ENCODE measurements at regions not wholly inside any gene's neighbourhood (a gene's known extent, or its start where the extent isn't known, plus 50 kb on each side); places are given as distances from the start of the nearest gene placed in this dataset.

DNA sequence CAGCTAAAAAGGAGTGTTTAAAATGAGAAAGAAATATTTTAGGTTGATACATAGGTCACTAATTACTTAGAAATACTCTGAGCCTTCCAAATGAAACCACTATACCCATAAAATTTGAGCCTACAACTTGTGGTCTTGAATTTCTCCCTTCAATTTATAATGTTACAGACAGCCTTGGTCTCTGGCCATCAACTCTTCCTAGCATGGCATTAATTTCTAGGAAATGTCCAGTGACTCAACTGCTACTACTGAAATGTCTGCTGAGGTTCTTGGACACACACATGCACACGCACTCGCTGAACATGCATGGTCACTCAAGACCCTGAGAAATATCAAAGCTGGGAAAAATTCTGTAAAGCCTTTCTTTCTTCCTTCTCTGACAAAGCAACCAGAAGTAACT, 61.1 kb upstream of the SAMSN1 start:
- DNase-seq = no peak

DNA sequence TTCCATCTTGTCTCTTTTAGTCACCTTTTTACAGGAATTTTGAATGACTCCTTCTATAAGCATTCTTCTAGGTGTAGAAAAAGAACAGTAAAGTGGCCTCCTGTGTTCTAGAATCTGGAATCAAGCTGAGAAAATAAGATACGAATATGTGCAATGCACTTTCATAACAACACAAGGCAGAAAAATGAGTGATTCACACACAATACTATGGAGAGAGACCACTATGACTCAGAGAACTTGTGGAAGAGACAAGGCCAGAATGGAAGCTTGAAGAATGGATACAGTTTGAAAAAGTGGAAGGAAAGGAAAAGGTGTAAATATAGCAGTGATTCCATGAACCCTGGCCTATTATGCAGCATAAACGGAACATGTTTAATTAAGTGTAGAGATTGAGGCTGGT, 57.1 kb upstream of the SAMSN1 start:
- no peak for DNase-seq

DNA sequence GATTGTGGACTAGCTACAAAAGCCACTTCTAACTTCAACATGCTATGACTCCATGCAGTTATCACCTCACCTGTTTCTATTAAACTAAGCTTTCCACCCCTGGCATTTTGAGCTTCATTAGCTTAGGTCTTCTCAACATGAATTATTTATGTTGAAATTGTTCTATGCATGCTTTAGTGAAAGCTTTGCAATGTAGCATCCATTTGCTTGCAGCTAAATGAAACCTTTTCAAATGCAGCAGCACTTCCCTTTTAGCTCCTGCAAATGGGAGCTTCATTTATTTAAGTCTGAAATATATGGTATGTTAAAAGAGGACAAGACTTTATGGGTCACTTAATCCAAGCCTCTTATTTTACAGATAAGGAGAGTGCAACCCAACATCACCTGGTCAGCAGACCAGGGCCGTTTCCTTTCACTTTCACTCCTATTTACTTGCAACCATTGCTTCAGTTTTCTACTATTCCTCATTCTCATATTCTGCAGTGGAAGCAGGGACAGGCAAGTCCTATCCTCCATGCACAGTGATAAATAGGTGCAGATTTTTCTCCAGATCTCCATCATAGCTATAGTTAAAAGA, 56.4 kb upstream of the SAMSN1 start:
- no peak for DNase-seq

DNA sequence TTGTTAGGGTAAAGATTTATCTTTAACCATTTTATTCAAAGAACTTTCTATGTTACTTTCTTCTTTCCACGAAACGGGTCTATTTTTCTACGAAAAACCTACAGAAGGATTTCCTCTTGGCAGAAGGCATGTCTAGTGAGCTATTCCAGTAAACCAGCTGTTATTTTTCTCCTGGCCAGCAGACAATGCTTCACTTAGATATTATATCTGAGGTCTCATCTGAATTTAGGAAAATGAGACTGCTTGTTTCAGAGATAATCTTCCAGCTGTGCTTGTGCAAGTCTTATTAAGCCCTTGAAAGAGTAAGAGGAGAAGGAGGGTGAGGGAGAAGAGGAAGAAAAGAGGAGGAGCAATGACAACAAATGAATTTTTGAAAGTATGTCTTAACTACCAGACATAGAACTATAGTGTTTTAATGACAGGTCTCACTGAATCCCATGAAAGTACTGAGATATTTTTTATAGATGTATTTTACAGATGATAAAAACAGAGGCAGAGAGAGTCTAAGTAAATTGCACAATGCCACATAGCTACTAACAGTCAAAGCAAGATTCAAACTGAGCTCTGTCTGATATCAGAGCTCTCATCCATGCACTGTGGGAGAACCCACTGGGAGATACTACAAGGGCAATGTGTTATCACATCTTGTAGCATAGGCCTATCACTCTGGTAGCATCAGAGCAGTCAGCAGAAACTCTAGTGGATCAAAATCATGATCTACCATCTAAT, 54.6 kb upstream of the SAMSN1 start:
- DNase-seq = no peak

DNA sequence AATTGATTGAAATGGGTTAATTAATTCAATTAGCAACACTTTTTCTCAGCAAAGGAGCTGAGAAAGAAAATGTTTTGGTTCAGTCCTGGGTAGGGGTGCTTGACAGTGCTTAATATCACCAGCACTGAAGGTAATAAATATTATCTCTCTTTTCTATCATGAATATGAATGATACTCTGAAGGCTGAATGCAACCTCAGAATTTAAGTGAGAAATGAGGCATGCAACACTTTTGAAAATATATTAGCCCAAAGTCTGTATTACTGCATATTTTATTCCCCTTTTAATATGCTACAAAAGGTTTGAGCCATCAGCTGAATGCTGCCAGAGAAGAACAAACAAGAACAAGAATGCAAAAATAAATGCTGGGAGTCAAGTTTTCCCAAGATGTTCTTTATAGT, 52.0 kb upstream of the SAMSN1 start:
- no peak for DNase-seq

Data from NCI-H1105 treated with DMSO at 0.1 percent for 48 hours (cell line).